ENCODE measurements at regions not wholly inside any gene's neighbourhood (a gene's known extent, or its start where the extent isn't known, plus 50 kb on each side); places are given as distances from the start of the nearest gene placed in this dataset.

DNA sequence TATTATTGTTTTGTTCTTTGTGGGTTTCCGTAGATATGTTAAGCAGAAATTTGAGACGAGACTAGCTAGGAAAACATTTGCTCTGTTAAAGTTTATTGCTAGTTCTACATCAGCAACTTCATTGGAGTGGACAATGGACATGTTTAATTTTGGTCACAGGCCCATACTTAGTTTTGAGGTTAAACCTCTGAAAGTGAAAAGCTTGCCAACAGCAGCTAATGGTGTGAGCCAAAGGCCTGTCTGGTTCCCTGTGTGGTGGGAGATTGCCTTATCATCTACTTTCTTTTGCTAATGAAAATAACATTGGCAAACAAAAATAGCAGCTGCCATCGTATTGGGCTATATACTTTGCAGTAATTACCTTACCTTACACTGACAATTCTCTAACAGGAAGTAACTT lies 388.4 kb upstream of the FZD8 start:
- no peak for DNase-seq (ENCODE audit: low read depth)
- TF ChIP-seq, protein P1, sequence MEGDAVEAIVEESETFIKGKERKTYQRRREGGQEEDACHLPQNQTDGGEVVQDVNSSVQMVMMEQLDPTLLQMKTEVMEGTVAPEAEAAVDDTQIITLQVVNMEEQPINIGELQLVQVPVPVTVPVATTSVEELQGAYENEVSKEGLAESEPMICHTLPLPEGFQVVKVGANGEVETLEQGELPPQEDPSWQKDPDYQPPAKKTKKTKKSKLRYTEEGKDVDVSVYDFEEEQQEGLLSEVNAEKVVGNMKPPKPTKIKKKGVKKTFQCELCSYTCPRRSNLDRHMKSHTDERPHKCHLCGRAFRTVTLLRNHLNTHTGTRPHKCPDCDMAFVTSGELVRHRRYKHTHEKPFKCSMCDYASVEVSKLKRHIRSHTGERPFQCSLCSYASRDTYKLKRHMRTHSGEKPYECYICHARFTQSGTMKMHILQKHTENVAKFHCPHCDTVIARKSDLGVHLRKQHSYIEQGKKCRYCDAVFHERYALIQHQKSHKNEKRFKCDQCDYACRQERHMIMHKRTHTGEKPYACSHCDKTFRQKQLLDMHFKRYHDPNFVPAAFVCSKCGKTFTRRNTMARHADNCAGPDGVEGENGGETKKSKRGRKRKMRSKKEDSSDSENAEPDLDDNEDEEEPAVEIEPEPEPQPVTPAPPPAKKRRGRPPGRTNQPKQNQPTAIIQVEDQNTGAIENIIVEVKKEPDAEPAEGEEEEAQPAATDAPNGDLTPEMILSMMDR (IDR thresholded peaks at IDR 0.05; ENCODE audit: low read depth, low read length) = no peak
- TF ChIP-seq MYC (IDR thresholded peaks at IDR 0.05; ENCODE audit: low read depth, low read length) (no peak), POLR2A (IDR thresholded peaks at IDR 0.05; ENCODE audit: extremely low read depth, insufficient read length) (no peak)
- TF ChIP-seq, protein P2, sequence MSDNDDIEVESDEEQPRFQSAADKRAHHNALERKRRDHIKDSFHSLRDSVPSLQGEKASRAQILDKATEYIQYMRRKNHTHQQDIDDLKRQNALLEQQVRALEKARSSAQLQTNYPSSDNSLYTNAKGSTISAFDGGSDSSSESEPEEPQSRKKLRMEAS (IDR thresholded peaks at IDR 0.05; ENCODE audit: low read depth, low read length) = no peak
- H3K4me3 ChIP-seq (ENCODE audit: low read depth, low read length) = no peak overlapping the region

DNA sequence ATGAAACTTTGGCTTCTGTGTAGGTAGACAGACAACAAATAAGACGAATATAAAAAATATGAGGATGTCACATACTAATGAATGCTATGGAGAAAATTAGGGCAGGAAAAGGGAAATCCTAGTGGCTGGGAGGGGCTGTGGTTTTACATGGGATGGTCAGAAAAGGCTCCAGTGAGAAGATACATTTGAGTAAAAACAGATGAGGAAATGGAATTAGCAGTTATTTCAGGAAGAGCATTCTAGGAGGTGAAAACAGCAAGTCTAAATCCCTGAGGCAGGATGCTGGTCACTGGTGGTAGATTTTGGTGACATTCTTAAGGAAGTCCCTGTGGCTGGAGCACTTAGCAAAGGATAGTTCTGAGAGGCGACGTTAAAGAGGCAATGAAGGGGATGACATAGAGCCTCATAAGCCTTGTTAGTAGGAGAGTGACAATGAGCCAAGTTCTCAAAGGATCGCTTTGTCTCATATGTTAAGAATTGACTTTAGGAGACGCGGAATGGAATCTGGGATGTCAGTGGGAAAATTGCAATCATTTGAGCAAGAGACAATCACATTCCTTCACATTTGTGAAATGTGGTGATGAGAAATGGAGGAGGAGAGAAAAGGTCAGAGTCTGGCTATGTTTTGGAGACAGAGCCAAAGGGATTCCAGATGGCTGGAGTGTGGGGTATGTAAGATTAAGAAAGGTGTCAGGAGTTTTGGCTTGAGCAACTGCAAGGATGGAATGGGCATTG lies 384.7 kb upstream of the FZD8 start:
- no peak for TF ChIP-seq POLR2A (IDR thresholded peaks at IDR 0.05; ENCODE audit: extremely low read depth, insufficient read length)
- TF ChIP-seq, protein P2 (IDR thresholded peaks at IDR 0.05; ENCODE audit: low read depth, low read length) = no peak
- TF ChIP-seq MYC (IDR thresholded peaks at IDR 0.05; ENCODE audit: low read depth, low read length) = no peak
- TF ChIP-seq, protein P1 (IDR thresholded peaks at IDR 0.05; ENCODE audit: low read depth, low read length) = no peak
- no peak for DNase-seq (ENCODE audit: low read depth)

DNA sequence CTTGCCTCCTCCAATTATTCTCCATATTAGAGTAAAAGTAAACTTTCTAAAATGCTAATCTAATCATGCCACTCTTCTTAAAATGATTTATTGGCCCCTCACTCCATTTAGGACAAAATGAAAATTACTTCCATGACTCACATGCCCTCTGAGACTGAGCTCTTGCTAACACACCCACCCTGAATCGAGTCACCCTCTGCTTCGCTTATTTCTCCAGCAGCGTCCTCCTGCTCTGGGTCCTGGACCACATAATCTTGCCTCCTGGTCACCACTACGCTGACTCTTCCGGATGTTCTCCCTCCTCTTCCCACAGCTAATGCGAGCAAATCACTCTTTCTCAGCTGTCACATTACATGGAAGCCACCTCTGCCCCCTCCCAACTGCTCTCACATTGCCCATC lies 384.0 kb upstream of the FZD8 start:
- H3K4me3 ChIP-seq (ENCODE audit: low read depth, low read length) = no peak overlapping the region
- no peak for DNase-seq (ENCODE audit: low read depth)
- TF ChIP-seq, protein P2 (IDR thresholded peaks at IDR 0.05; ENCODE audit: low read depth, low read length) = no peak
- TF ChIP-seq MYC (IDR thresholded peaks at IDR 0.05; ENCODE audit: low read depth, low read length) = no peak
- TF ChIP-seq, protein P1 (IDR thresholded peaks at IDR 0.05; ENCODE audit: low read depth, low read length) = no peak
- no peak for TF ChIP-seq POLR2A (IDR thresholded peaks at IDR 0.05; ENCODE audit: extremely low read depth, insufficient read length)

More for the DNA sequence above, 384.7 kb upstream of the FZD8 start:
- no peak overlapping the region for H3K4me3 ChIP-seq (ENCODE audit: low read depth, low read length)

DNA sequence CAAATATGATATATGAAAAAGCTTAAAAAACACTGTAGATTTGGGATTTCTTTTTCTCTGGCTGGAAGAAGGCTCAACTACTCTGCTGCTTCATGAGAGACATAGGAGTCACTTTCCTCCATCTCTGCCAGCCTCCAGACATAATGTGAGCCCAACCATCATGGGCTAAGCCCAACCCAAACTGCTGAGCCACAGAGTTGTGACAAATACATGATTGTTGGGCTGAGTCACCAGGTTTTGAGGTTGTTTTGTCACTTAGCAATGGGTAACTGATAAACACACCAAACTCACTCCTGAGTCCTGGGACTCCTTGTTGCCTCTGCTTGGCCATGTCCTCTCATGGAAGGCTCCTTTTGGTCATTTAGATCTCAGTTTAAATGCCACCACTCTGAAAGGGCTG lies 381.8 kb upstream of the FZD8 start:
- TF ChIP-seq, protein P2 (IDR thresholded peaks at IDR 0.05; ENCODE audit: low read depth, low read length) = no peak
- TF ChIP-seq, protein P1 (IDR thresholded peaks at IDR 0.05; ENCODE audit: low read depth, low read length) = no peak
- TF ChIP-seq MYC (IDR thresholded peaks at IDR 0.05; ENCODE audit: low read depth, low read length) (no peak), POLR2A (IDR thresholded peaks at IDR 0.05; ENCODE audit: extremely low read depth, insufficient read length) (no peak)
- peak; percentile 1 for DNase-seq (ENCODE audit: low read depth)
- no peak overlapping the region for H3K4me3 ChIP-seq (ENCODE audit: low read depth, low read length)

DNA sequence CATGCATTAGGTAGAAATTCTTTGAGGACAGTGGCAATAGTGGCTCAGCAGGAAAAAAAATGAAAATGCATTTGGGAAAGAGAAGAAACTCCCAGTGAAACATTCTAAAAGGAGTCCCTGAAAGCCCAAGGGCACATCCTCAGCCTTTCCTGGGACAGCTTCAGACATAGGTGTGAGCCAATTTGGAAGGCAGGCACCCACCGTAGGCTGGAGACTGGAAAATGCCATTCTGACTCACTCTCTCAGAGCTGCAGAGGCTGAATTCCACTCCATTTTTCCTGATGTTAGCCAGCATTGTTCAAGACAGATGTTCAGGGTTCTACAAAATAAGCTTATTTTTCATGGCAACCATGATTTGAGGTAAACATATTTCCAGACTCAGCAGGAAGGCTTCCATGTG lies 379.0 kb upstream of the FZD8 start:
- TF ChIP-seq POLR2A (IDR thresholded peaks at IDR 0.05; ENCODE audit: extremely low read depth, insufficient read length) (no peak), MYC (IDR thresholded peaks at IDR 0.05; ENCODE audit: low read depth, low read length) (no peak)
- TF ChIP-seq, protein P2 (IDR thresholded peaks at IDR 0.05; ENCODE audit: low read depth, low read length) = no peak
- TF ChIP-seq, protein P1 (IDR thresholded peaks at IDR 0.05; ENCODE audit: low read depth, low read length) = no peak
- H3K4me3 ChIP-seq (ENCODE audit: low read depth, low read length) = no peak overlapping the region
- DNase-seq (ENCODE audit: low read depth) = no peak
